ENCODE measurements at regions not wholly inside any gene's neighbourhood (a gene's known extent, or its start where the extent isn't known, plus 50 kb on each side); places are given as distances from the start of the nearest gene placed in this dataset.
"Not testable (repeated sequence)": the region's sequence is repeated elsewhere in the genome, so short reads cannot be mapped to it uniquely, and the experiment has no call there.

DNA sequence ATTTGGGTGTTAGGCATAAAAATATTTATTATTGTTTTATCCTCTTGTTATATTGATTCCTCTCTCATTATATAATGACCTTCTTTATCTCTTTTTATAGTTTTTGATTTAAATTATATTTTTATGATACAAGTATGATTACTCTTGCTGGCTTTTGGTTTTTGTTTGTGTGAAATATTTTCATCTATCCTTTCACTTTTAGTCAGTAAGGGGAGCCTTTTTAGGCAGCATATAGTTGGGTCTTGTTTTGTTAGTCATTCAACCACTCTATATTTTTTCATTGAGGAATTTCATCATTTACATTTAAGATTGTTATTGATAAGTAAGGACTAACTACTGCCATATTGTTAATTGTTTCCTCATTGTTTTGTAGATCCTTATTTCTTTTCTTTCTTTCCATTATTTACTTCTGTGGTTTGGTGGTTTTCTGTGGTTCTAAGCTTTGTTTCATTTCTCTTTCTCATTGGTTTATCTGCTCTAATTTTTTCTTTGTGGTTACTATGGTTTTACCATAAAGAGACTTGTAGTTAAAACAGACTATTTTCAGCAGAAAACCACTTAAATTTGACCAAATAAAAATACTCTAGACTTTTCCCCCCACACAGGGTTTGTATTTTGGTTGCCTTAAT lies 593.1 kb downstream of the NUF2 start:
- DNase-seq, result no peak

DNA sequence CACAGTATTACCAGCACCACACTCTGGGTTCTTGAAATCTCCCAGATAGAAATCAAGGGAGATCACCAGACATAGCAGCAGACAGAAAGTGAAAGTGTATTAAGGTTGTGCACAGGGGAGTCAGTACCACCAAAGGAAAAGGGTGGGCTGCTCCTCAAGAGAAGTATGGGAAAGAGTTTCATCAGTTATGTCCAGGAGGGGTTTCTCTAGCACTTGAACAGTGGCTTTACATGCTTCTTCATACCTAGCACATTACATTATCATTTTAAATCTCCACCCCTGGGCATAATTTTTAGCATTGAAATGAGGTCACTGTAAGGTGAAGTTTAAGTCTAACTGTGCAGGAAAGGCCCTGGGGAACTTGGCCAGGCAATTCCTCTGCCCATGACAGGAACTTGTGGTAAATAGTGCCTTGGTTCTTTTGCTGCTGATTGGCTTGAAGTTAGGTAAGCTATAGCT lies 601.0 kb downstream of the NUF2 start:
- DNase-seq, result no peak

DNA sequence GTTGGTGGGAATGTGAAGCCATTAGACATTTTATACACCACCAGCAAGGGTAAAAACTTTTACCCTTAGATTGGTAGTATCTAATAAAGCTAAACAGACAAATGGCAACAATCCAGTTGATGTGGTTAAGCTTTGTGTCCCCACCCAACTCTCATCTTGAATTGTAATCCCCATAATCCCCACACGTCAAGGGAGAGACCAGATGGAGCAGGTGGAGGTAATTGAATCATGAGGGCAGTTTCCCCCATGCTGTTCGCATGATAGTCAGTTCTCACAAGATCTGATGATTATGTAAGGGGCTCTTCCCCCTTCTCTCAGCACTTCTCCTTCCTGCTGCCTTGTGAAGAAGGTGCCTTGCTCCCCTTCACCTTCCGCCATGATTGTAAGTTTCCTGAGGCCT lies 602.3 kb downstream of the NUF2 start:
- DNase-seq, result no peak

DNA sequence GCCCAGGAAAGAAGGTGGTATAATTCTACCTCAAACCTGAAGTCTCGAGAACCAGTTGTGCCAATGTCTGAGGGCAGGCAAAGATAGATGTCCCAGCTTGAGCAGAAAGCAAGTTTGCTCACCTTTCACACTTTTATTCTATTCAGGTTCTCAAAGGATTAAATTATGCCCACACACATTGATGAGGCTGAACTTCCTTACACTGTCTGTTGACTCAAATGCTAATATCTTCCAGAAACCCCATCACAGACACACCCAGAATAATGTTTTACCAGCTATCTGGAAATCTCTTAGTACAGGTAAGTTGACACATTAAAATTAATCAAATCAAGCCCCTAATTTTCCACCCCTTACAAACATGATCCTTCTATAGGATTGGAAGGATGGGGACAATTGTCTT lies 605.7 kb downstream of the NUF2 start:
- DNase-seq, result no peak

DNA sequence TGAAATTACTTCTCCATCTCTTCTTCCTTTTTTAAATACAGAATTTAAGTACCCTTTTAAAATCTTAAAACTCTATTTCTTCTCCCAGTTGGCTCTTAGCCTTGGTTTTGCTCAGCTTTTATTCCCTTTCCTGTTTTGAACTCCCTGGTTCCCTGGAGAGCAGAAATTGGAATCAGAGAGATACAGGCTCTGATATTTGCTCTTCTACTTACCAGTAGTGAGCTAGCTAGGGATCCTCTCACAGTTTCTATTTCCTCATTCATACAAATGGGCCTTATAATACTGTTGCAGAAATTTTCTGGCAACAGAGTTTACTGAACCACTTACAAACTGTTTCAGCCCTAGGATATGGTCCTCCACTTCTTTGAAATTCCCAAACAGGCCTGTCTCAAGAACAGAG lies 606.3 kb downstream of the NUF2 start:
- no peak for DNase-seq

DNA sequence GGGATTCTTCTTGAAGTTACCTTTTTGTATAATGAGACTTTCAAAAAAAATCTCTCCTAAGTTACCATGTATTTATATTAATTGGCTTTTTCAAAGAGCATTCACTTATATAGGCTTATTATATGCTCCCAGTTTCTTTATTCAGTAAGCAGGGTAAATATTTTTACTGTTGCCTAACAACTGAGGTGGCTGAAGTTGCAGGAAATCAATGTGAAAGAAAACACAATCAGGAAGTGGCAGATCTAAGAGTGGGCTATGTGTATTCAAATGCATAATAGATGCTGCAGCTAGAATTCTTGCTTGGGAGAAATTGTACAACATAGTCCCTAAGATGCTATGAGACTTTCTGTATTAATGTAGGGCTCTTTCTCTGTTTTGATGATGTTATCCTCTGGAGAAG lies 606.9 kb downstream of the NUF2 start:
- no peak for DNase-seq

DNA sequence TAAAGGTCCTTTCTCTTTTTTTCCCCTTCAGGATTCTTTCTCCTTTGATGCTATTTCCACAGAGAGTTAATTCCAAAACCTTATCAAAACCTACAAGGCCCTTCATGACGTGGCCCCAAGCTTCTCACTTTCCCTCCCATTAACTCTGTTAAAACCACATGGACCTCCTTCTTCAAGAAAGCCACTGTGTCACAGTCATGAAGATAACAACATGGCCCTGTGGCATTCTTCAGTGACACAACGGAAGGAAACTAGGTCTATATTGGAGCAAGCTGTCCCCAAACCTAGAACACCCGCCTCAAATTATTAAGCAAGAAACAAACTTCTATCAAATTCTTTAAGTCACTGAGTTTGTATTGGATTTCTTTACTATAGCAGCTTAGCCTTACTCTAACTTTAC lies 611.1 kb downstream of the NUF2 start:
- no peak for DNase-seq

DNA sequence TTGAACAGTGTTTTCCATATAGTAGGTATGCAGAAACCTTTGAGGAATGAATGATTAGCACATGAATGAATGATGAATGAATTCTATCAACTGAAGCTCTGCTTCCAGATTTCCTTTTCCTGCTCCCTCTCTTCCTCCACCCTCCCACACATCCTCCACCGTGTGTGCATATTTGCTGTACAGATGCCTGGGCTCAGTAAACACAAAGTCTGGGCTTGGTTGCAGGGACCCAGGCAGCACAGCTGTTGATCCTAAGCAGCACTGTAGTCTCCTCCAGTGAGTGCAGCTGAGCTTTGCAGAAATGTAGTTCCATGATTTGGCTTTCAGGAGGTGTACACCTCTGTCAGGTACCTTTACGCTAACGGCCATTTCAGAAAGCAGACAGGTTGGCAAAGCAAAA lies 611.7 kb downstream of the NUF2 start:
- DNase-seq, result no peak

DNA sequence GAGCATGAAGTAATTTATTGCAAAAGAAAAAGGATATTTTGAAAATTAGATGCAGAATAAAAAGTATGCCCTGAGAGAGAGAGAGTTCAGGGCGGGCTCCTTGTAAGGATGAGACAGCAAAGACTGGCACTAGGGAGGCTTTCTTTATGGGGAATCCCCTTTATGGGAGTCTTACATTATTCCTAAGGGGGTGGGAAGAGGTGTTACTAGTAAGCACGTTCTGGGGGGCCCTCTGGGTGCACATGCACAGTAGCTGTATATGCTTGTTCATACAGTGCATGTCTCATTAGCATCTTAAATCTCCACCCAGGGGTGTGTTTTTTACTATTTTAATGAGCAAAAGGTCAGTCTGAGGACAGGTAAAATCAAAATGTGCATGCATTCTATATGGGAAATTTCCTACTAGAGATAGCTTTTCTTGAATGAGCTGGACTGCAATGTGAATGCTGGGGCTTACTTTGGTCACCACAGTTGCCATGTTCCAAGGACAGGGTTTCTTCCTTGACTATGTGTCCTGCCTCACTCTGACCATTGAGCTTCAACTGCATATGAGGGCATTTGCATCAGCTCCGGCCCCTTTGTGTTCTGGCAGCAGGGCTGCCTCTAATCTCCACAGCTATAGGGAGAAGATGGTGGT lies 614.1 kb downstream of the NUF2 start:
- no peak for DNase-seq

DNA sequence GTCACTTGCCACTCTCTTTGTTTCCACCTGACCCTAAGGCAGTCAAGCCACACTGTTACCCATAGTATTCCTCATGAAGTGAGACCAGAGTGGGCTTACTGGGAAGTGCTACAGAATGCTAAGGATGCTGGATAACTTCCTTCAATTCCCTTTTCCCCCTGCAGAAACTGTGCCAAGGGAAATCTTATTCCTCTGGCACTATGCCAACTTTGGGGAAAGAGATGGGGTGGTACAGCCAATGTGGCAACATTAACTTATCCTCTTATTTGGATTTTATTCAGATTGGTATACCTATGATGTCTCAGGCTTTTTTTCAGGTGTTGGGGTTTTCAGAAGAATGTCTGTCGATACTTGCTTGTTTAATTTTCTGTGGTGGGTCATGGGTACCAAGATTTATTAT lies 599.4 kb upstream of the PBX1 start:
- no peak for DNase-seq

DNA sequence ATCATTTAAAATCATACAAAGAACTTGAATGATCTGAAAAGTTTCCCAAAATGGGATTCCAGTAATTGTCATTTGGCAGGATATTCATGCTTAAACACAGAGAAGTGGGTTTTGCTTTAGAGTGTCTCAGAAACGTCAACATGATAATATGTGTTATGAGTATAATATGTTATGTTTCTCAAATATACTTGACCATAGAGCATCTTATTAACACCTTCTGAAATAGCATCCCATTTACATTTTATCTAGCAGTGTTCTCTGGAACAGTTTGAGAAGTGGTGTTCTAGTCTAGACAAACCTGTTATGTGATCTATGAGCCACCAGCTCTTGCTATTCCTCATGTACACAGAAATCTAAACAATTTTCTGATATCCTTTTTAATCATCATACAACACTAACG lies 588.8 kb upstream of the PBX1 start:
- DNase-seq, result no peak

DNA sequence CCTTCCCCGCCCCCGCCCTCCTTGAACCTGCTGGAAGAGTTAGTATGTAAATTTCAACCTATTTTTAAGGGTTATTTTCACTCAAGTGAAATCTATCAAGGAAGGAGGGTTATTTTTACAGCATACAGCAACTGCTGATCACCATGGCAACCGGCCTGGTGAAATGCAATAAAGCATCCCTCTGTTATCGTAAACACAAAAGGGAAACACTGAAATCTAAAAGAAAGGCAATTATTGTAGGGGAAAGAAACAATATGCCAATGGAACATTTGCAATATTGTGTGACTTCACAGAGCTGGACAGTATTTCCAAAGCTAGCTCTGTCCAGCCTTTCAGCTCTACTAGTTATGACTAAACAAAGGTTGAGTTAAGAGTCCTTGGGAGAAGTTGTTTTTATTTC lies 588.3 kb upstream of the PBX1 start:
- no peak for DNase-seq

DNA sequence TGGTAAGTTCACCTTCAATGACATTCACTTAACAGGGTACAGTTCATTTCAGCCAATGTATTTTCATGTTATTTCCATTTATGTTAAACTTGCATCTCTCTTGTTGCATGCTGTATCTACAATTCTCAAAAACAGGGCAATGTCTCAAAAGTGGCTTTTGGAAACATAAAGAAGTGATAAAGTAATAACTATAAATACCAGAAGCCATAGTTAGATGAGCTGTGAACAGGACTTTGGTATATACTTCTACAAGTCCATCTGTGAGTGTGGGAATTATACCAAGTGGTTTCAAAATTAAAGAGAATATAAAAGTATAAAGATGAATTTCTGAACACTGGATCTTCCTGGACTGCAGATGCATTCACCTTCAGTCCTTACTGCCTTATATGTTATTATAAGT lies 585.4 kb upstream of the PBX1 start:
- DNase-seq, result no peak

DNA sequence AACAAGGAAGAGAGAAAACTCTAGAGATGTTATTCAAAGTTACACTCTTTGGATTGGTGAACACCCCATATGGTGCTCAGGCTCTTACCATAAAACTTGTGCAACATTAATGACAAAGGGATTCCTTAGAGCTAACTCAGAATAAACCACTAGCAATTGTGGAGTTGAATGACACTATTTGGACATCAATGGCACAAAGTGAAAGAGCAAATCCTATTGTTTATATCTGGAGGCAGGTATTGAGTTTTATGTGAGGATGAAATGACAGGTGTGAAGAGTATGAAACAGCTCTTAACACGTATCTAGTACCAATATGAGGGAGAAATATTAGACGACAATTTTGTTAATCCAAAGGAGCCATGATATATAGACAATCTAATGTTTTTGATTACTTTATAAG lies 584.9 kb upstream of the PBX1 start:
- no peak for DNase-seq

DNA sequence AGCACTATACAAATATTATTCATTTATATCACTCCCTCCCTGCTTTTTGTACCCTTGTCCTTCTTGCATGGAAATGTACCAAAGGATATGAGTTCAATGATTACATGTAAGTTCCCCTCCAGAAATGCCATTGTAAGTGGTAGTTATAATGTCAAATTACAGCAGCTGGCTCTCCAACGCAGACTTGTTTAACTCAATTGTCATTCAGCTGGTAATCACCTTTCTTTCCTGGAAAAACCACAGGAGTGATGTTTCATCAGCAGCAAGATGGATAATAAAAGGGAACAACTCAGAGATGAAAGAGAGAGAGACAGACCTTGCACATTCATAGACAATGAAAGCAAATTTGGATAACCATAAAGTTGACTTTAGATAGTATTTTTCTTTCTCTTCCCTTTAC lies 578.6 kb upstream of the PBX1 start:
- no peak for DNase-seq

DNA sequence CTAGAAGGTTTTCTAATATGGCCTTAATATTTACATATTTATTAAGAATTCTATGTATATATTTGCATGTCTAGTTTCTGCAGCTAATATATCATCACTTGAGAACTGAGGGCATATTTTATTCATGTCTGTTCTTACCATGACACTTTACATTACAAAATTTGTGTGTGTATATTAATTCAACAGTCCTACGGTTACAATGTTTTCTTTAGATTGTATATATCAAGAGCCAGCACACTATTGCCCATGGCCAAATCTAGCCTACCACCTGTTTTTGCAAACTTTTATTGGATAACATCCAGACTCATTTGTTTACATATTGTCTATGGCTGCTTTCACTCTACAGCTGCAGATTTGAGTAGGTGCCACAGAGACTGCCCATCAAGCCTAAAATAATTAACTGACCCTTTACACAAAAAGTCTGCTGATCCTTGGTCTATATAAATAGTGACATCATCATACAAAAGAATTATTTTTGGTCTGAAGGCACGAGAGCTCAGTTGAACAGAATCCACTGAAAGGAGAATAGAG lies 577.4 kb upstream of the PBX1 start:
- no peak for DNase-seq

DNA sequence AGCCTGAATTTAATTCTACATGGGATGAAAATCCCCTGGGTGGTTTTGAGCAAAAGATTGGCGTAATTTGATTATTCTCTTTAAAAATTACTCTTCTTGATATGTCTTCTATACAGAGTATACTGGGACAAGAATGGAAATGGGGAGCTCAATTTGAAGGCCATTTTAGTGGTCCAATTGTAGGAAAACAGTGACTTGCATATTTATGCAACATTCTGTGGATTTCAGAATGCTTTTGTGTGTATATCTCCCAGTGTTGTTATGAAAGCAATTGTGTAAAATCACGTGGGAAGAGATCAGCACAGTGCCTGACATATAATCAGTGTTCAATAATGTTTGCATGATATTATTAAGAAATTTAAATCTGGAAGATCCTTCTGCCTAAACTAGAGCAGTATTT lies 575.9 kb upstream of the PBX1 start:
- DNase-seq, result no peak

DNA sequence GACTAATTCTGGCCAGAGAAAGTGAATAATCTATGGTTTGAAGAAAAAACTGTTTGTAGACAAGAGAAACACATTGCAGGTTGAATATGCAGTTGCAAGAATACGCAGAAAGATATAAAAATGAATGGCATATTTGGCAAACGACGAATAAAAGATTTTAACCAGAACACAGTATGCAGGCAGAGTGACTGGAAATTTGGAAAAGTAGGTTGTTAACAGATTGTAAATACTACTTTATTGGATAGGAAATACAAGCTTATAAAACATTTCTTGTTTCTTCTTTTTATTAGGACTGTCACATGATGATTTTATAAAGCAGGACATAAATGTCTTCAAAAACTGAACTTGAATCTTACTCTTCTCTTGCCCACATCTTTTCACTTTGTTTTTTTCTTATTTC lies 573.3 kb upstream of the PBX1 start:
- DNase-seq, result no peak

DNA sequence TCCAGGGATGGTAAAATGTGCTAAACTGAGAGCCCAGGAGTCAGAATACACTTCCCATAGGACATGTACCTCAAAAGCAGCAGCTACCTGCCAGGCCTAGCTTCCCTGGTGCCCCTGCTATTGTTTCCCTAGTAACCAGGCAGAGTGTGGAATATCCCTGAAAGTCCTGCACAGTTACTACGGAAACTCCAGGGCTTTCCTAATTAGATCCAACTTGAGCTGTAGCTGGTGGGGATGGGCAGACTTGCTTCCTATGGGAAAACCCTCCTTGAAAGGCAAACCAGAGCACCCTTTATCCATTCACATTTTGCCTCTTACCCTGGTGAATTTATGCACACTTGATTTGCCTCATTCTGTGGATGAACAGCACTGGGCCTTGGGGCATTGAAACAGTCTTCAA lies 559.9 kb upstream of the PBX1 start:
- DNase-seq, result no peak

DNA sequence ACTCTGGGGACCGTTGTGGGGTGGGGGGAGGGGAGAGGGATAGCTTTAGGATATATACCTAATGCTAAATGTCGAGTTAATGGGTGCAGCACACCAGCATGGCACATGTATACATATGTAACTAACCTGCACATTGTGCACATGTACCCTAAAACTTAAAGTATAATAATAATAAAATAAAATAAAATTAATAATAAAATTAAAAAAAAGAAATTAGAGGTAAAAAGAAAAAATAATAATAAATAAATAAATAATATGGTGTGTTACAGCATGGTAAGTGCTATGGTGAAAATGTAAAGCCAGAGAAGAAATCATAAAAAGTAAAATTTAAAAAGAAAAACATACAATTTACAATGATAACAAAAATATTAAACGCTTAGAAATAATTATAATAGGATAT lies 552.8 kb upstream of the PBX1 start:
- not testable (repeated sequence) for DNase-seq

DNA sequence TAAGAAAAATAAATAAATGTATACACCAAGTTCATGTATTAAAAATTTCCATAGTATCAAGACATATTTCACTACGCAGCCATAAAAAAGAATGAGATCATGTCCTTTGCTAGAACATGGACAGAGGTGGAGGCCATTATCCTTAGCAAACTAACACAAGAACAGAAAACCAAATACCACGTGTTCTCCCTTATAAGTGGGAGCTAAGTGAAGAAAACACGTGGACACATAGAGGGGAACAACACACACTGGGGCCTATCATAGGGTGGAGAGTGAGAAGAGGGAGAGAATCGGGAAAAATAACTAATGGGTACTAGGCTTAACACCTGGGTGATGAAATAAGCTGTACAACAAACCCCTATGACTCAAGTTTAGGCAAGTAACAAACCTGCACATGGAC lies 552.4 kb upstream of the PBX1 start:
- DNase-seq, result no peak

DNA sequence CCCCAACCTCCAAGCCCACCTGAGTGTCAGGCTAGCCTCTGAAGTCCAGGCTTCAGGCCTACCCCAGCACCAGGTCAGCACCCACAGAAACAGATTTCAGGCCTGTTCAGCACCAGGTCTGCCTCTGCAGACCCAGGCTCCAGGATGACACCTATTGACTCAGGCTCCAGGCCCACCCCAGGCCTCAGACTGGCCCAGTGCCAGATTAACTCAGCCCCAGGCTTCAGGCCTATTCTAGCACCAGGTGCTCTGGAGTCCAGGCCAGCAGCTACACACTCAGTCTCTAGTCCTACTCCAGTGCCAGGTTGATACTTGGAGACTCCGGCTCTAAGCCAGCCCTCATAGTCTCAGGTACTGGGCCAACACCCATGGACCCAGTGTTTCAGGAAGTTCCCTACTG lies 541.7 kb upstream of the PBX1 start:
- DNase-seq, result no peak

DNA sequence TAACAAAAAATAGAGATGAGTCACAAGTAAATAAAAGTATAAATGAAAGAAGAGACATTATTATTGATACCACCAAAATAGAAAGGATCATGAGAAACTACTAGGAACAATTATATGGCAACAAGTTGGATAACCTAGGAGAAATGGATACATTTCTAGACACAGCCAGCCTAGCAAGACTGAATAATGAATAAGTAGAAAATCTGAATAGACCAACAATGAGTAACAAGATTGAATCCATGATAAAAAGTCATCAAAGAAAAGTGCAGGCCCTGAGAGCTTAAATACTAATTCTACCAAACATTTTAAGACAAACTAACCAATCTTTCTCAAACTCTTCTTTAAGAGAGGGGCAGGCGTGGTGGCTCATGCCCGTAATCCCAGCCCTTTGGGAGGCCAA lies 538.6 kb upstream of the PBX1 start:
- no peak for DNase-seq

DNA sequence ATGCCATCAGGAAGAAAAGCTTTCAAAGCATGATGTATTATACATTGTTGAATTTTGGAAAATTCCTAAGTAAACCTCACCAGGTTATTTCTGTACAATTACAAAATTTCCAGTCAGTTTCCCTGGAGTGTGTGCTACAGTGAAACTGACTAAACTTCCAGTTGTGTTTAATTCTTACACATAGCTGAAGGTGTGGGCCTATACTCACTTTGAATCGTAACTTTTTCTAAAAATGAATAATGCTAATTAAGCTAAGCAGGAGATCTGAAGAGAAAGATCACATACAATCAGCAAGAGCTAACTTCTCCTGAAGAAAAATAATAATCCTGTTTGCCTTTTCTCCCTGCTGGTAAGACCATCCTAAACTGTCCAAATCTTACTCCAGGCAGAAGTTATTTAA lies 537.2 kb upstream of the PBX1 start:
- no peak for DNase-seq

DNA sequence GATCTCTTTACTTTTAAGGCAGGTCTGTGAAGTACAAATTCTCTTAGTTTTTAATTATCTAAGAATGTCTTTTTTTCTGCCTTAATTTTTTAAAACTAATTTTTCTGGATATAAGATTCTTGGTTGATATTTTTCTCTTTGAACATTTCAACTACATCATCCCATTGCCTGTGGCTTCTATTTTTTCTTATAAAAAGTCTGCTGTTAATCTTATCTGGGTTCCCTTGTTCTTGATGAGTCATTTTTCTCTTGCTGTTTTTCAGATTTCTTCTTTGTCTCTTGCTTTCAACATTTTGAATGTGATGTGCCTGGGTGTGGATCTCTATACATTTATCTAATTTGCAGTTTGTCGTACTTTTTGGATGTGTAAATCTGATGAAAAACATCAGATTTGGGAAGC lies 525.2 kb upstream of the PBX1 start:
- no peak for DNase-seq
